ENCODE measurements at regions not wholly inside any gene's neighbourhood (a gene's known extent, or its start where the extent isn't known, plus 50 kb on each side); places are given as distances from the start of the nearest gene placed in this dataset.

- Histone ChIP-seq H3K14ac (replicated peaks; ENCODE audit: low read depth, low read length) (no peak overlapping the region), H2AFZ (replicated peaks; ENCODE audit: low read length, poor library complexity) (no peak overlapping the region), H4K20me1 (ENCODE audit: insufficient read depth, low read length) (no peaks in the 10 kb centered on the region), H4K5ac (ENCODE audit: low read depth, low read length) (no peak overlapping the region), H2BK20ac (ENCODE audit: low read depth, low read length) (no peak overlapping the region), H3K4me2 (ENCODE audit: low read depth, low read length) (no peak overlapping the region), H2BK15ac (ENCODE audit: low read depth, low read length) (no peak overlapping the region), H3K4me1 (ENCODE audit: control insufficient read depth, insufficient read depth, low read length) (no peaks in the 10 kb centered on the region; the same call in 1 of the 2 replicates), H3K56ac (ENCODE audit: extremely low read depth, insufficient read depth, low read length) (no peak overlapping the region), H2BK5ac (ENCODE audit: low read depth, low read length, poor library complexity, severe bottlenecking) (no peak overlapping the region), H3K79me1 (ENCODE audit: low read depth in 1 of 2, low read length in 2 of 2) (no peaks in the 10 kb centered on the region), H2AK9ac (replicated peaks; ENCODE audit: low read depth, low read length, poor library complexity) (no peak overlapping the region), H3K9me3 (ENCODE audit: control insufficient read depth, insufficient read depth, low read length) (no peaks in the 10 kb centered on the region), H3K9me1 (ENCODE audit: insufficient read depth, low read length) (no peaks in the 10 kb centered on the region), H3K36me3 (ENCODE audit: control insufficient read depth, insufficient read depth, low read length) (no peaks in the 10 kb centered on the region), H3K23ac (ENCODE audit: low read depth, low read length) (no peak overlapping the region), H3K27me3 (ENCODE audit: control insufficient read depth, insufficient read depth, low read length) (peaks cover 2% of the 10 kb centered on the region), H4K91ac (ENCODE audit: insufficient read depth, low read depth, low read length) (no peak overlapping the region), H2BK120ac (ENCODE audit: low read depth, low read length) (no peak overlapping the region), H3K9ac (ENCODE audit: low read depth, low read length) (no peak overlapping the region), H3K4me3 (ENCODE audit: insufficient read depth, low read depth, low read length) (no peak overlapping the region), H3K18ac (ENCODE audit: low read depth, low read length) (no peak overlapping the region), H3K4ac (ENCODE audit: low read depth, low read length) (no peak overlapping the region), H4K8ac (ENCODE audit: low read depth in 2 of 2, low read length in 2 of 2) (no peak overlapping the region), H3K27ac (ENCODE audit: insufficient read depth, low read length) (no peak overlapping the region), H2AK5ac (ENCODE audit: low read depth, low read length) (no peak overlapping the region)
- DNase-seq (no peak), ATAC-seq (ENCODE audit: low read depth) (no peak)
- in situ Hi-C loops (cut with MboI; ENCODE audit: low sequenced_read_pairs) (no loop called here), dilution Hi-C loops (cut with HindIII; ENCODE audit: low sequenced_read_pairs, unreplicated experiment) (no loop called here), intact Hi-C loops (cut with micrococcal nuclease) (no loop called here)
- POLR2A ChIA-PET (ENCODE audit: unreplicated experiment), result no interaction called here
- WGBS, 2 experiments (ENCODE audit: extremely low coverage in 2 of 2, insufficient read length in 1 of 2), result no CpG with 5 or more reads among the region's 7 CpGs
- TF ChIP-seq MAFK (IDR thresholded peaks at IDR 0.05; ENCODE audit: low read depth, low read length) (no peak), ELK1 (IDR thresholded peaks at IDR 0.05; ENCODE audit: borderline replicate concordance, low read depth, low read length) (no peak), RFX5 (IDR thresholded peaks at IDR 0.05; ENCODE audit: low read depth, low read length) (no peak), NFE2L2 (IDR thresholded peaks at IDR 0.05; ENCODE audit: low read depth, low read length) (no peak), BHLHE40 (IDR thresholded peaks at IDR 0.05; ENCODE audit: low read depth, low read length) (no peak), POLR2A (IDR thresholded peaks at IDR 0.05; ENCODE audit: low read depth, low read length) (no peak), RCOR1 (IDR thresholded peaks at IDR 0.05; ENCODE audit: insufficient replicate concordance, low read length) (no peak), MXI1 (IDR thresholded peaks at IDR 0.05; ENCODE audit: borderline replicate concordance, low read depth, low read length) (no peak), FOS (IDR thresholded peaks at IDR 0.05; ENCODE audit: low read depth, low read length) (no peak), SMC3 (IDR thresholded peaks at IDR 0.05; ENCODE audit: low read depth, low read length) (no peak), MAZ (IDR thresholded peaks at IDR 0.05; ENCODE audit: borderline replicate concordance, low read depth, low read length) (no peak), RAD21 (IDR thresholded peaks at IDR 0.05; ENCODE audit: low read length) (no peak), CEBPB (IDR thresholded peaks at IDR 0.05; ENCODE audit: low read depth, low read length) (no peak), CTCF (conservative IDR thresholded peaks at IDR 0.05; ENCODE audit: low read depth, low read length) (no peak), CHD1 (IDR thresholded peaks at IDR 0.05; ENCODE audit: low read depth, low read length) (no peak)
- TF ChIP-seq, protein P1, sequence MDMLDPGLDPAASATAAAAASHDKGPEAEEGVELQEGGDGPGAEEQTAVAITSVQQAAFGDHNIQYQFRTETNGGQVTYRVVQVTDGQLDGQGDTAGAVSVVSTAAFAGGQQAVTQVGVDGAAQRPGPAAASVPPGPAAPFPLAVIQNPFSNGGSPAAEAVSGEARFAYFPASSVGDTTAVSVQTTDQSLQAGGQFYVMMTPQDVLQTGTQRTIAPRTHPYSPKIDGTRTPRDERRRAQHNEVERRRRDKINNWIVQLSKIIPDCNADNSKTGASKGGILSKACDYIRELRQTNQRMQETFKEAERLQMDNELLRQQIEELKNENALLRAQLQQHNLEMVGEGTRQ (IDR thresholded peaks at IDR 0.05; ENCODE audit: low read depth, low read length), result no peak
- BruUV-seq (replicated peaks), result no TSS peak
- CTCF ChIA-PET, result no interaction called here
Measured at GRCh38 chr1:112264010-112264409, 132.0 kb upstream of the CTTNBP2NL start.
